ENCODE measurements at regions not wholly inside any gene's neighbourhood (a gene's known extent, or its start where the extent isn't known, plus 50 kb on each side); places are given as distances from the start of the nearest gene placed in this dataset.

GRCh38 chr3:162760789-162761188 is 1264.2 kb downstream of the OTOL1 start:
- no peak for TF ChIP-seq CTCF (IDR thresholded peaks at IDR 0.05)
- no peak for TF ChIP-seq MAX (CRISPR knock-in tag; IDR thresholded peaks at IDR 0.05)
- TF ChIP-seq FOXJ3 (CRISPR knock-in tag; IDR thresholded peaks at IDR 0.05; ENCODE audit: borderline replicate concordance): no peak
- TF ChIP-seq NFE2L1 (CRISPR knock-in tag; IDR thresholded peaks at IDR 0.05): no peak
- TF ChIP-seq USF2 (CRISPR knock-in tag; IDR thresholded peaks at IDR 0.05): no peak
- no peak for TF ChIP-seq SP1 (CRISPR knock-in tag; conservative IDR thresholded peaks at IDR 0.05)
- TF ChIP-seq JUN (CRISPR knock-in tag; IDR thresholded peaks at IDR 0.05): no peak
- no peak for TF ChIP-seq HMGXB4 (CRISPR knock-in tag; IDR thresholded peaks at IDR 0.05)
- no peak for TF ChIP-seq E2F4 (CRISPR knock-in tag; IDR thresholded peaks at IDR 0.05; ENCODE audit: borderline replicate concordance, low read depth)
- TF ChIP-seq ZBTB21 (CRISPR knock-in tag; IDR thresholded peaks at IDR 0.05; ENCODE audit: borderline replicate concordance): no peak

Data from WTC11 (cell line).